RWPE1 (cell line): ENCODE measurements at regions not wholly inside any gene's neighbourhood (a gene's known extent, or its start where the extent isn't known, plus 50 kb on each side); places are given as distances from the start of the nearest gene placed in this dataset.

Experiments
- CTCF ChIA-PET: fragments of 350-600 bp; sonication (Branson Sonifier 250); formaldehyde crosslinking; extraction: SDS; loops from one replicate; lab custom pipeline; 2021; lab: Yijun Ruan, JAX
- POLR2A ChIA-PET: fragments of 400-600 bp; formaldehyde crosslinking; extraction: SDS; loops from one replicate; lab custom pipeline; 2020; ENCODE audit warnings: antibody characterized with exemption; ENCODE audit not compliant: low non-redundant PET; lab: Yijun Ruan, JAX
- DNase-seq: peaks from one replicate; pipeline ENCODE4 v3.0.0; 2012; ENCODE audit warnings: low spot score
- H3K27ac ChIP-seq: fragments of 450-650 bp; 2 replicates; pipeline ENCODE4 v1.5.1; 2017
- CTCF ChIP-seq: fragments of 450-650 bp; conservative IDR thresholded peaks from 2 replicates; pipeline ENCODE4 v1.5.1; 2017; ENCODE audit warnings: low read depth, mild to moderate bottlenecking

GRCh38 chrX:20740443-20740842, 473.7 kb upstream of the RPS6KA3 start:
- ChIA-PET CTCF (no interaction called here), POLR2A (no interaction called here)
- no peak overlapping the region for H3K27ac ChIP-seq
- no peak for DNase-seq
- TF ChIP-seq CTCF, result no peak

- POLR2A ChIA-PET, result no interaction called here
- no peak overlapping the region for H3K27ac ChIP-seq
- DNase-seq, result no peak
- no peak for TF ChIP-seq CTCF
- CTCF ChIA-PET, result interaction anchor here (0.8 kb wide), 1 partner anchor 1429 kb away, joined by 3 read pairs; no protein-coding TSS in a partner anchor
These were observed 472.5 kb upstream of the RPS6KA3 start for GRCh38 chrX:20739038-20739745.

- TF ChIP-seq CTCF, result no peak
- POLR2A ChIA-PET, result no interaction called here
- CTCF ChIA-PET, result no interaction called here
- DNase-seq, result no peak
- H3K27ac ChIP-seq, result no peak overlapping the region
These were observed 462.7 kb upstream of the RPS6KA3 start for GRCh38 chrX:20729416-20729815.

- CTCF ChIA-PET, result no interaction called here
- TF ChIP-seq CTCF, result no peak
- no peak overlapping the region for H3K27ac ChIP-seq
- no peak for DNase-seq
- POLR2A ChIA-PET, result no interaction called here
These were observed 460.7 kb upstream of the RPS6KA3 start for GRCh38 chrX:20727447-20727846.

- no peak overlapping the region for H3K27ac ChIP-seq
- no peak for TF ChIP-seq CTCF
- ChIA-PET CTCF (no interaction called here), POLR2A (no interaction called here)
- no peak for DNase-seq
These were observed 454.4 kb upstream of the RPS6KA3 start for GRCh38 chrX:20720954-20721626.

GRCh38 chrX:20718592-20719380, 452.1 kb upstream of the RPS6KA3 start:
- DNase-seq, result no peak
- POLR2A ChIA-PET, result no interaction called here
- H3K27ac ChIP-seq, result no peak overlapping the region
- no peak for TF ChIP-seq CTCF
- CTCF ChIA-PET, result no interaction called here
